A673 (cell line): ENCODE measurements at regions not wholly inside any gene's neighbourhood (a gene's known extent, or its start where the extent isn't known, plus 50 kb on each side); places are given as distances from the start of the nearest gene placed in this dataset.

Experiments used
- BruUV-seq: library from RNA; stranded (reverse); fragments of 400-500 nt; replicated peaks from 2 replicates; lab custom pipeline; 2021; lab: Mats Ljungman, UMichigan
- CTCF ChIA-PET: fragments of 300-600 bp; sonication (Branson Sonifier 250); formaldehyde crosslinking; loops from one replicate; lab custom pipeline; 2022; ENCODE audit warnings: antibody characterized with exemption; lab: Charles Lee
- POLR2A ChIA-PET: fragments of 300-600 bp; sonication (Branson Sonifier 250); formaldehyde crosslinking; loops from one replicate; lab custom pipeline; 2022; ENCODE audit warnings: antibody characterized with exemption; ENCODE audit not compliant: low non-redundant PET; lab: Charles Lee
- DNase-seq: peaks from one replicate; pipeline ENCODE4 v3.0.0-alpha.2; 2015; ENCODE audit warnings: low spot score
- H3K27ac ChIP-seq: fragments of 200-600 bp; sonication (generic); 2 replicates; pipeline ENCODE4 v1.5.1; 2016; ENCODE audit warnings: mixed run types, low read depth, mild to moderate bottlenecking, mixed read lengths, antibody characterized with exemption, low read length; ENCODE audit not compliant: poor library complexity, severe bottlenecking
- H3K27me3 ChIP-seq: fragments of 200-600 bp; sonication (generic); replicated peaks from 2 replicates; pipeline ENCODE4 v1.6.1; 2017; ENCODE audit warnings: mixed run types, low read depth, mild to moderate bottlenecking, mixed read lengths, antibody characterized with exemption, low read length; ENCODE audit not compliant: insufficient read depth, poor library complexity
- H3K36me3 ChIP-seq: fragments of 200-600 bp; sonication (generic); 2 replicates; pipeline ENCODE4 v1.6.1; 2016; ENCODE audit warnings: mixed run types, mild to moderate bottlenecking, mixed read lengths, antibody characterized with exemption, low read length; ENCODE audit not compliant: insufficient read depth, poor library complexity, severe bottlenecking
- H3K4me1 ChIP-seq: fragments of 200-600 bp; sonication (generic); 2 replicates; pipeline ENCODE4 v1.6.1; 2017; ENCODE audit warnings: mixed run types, mild to moderate bottlenecking, mixed read lengths, antibody characterized with exemption, low read length; ENCODE audit not compliant: insufficient read depth, poor library complexity, severe bottlenecking
- H3K4me3 ChIP-seq: fragments of 200-600 bp; sonication (generic); 2 replicates; pipeline ENCODE4 v1.5.1; 2016; ENCODE audit warnings: low read depth, mixed run types, mild to moderate bottlenecking, mixed read lengths, low read length; ENCODE audit not compliant: poor library complexity, severe bottlenecking
- H3K9me3 ChIP-seq: fragments of 200-600 bp; sonication (generic); 2 replicates; pipeline ENCODE4 v1.6.1; 2016; ENCODE audit warnings: mixed run types, low read depth, mild to moderate bottlenecking, mixed read lengths, antibody characterized with exemption, low read length; ENCODE audit not compliant: poor library complexity, severe bottlenecking
- CTCF ChIP-seq: fragments of 300-800, 200-600 bp; sonication (generic); conservative IDR thresholded peaks from 2 replicates; pipeline ENCODE4 v1.5.1; 2017; ENCODE audit warnings: low read depth, mild to moderate bottlenecking, antibody characterized with exemption, low read length, moderate library complexity, mixed read lengths
- EZH2 ChIP-seq: fragments of 200-600 bp; sonication (generic); IDR thresholded peaks from 2 replicates; pipeline ENCODE4 v1.6.1; 2017; ENCODE audit warnings: borderline replicate concordance, low read depth, mild to moderate bottlenecking, mixed read lengths, antibody characterized with exemption, low read length; ENCODE audit not compliant: poor library complexity, severe bottlenecking
- intact Hi-C: fragments of 100-400 bp; cut with micrococcal nuclease; formaldehyde crosslinking; loops from one replicate; pipeline ENCODE4 v1.10.0; 2022; ENCODE audit not compliant: unreplicated experiment

DNA sequence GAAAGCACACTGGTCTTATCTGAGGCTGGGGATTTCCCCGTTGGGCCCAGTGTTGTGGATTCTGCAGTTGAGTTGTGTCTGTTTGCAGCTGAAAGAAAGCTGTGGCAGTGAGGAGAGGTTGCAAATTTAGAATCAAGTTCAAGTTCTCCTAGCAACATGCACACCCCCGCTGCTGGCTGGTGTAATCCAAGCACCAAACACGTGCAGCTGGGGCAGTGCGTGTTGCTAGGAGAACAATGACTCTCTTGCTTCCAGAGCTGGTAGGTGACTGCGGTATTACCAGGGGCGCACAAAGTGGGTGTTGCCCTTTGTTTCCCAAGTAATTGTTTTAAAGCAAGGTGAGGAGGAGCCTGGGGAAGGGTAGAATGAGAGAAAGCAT is 91.5 kb downstream of the IER5 start:
- no peak overlapping the region for H3K27ac ChIP-seq
- no TSS peak for BruUV-seq
- H3K4me1 ChIP-seq, result peaks cover 7% of the 10 kb centered on the region
- ChIA-PET POLR2A (no interaction called here), CTCF (no interaction called here)
- H3K27me3 ChIP-seq, result no peaks in the 10 kb centered on the region
- no peaks in the 10 kb centered on the region for H3K36me3 ChIP-seq
- H3K4me3 ChIP-seq, result no peak overlapping the region
- intact Hi-C loops, result no loop called here
- DNase-seq, result no peak
- TF ChIP-seq CTCF (no peak), EZH2 (no peak)
- H3K9me3 ChIP-seq, result no peaks in the 10 kb centered on the region

- ChIA-PET POLR2A (interaction anchor here (0.6 kb wide), 1 partner anchor 294 kb away, joined by 3 read pairs; no protein-coding TSS in a partner anchor), CTCF (no interaction called here)
- no peaks in the 10 kb centered on the region for H3K9me3 ChIP-seq
- no peak for TF ChIP-seq CTCF
- TF ChIP-seq EZH2, result no peak
- H3K27me3 ChIP-seq, result no peaks in the 10 kb centered on the region
- H3K36me3 ChIP-seq, result no peaks in the 10 kb centered on the region
- BruUV-seq, result no TSS peak
- H3K4me1 ChIP-seq, result peaks cover 7% of the 10 kb centered on the region
- H3K27ac ChIP-seq, result no peak overlapping the region
- H3K4me3 ChIP-seq, result no peak overlapping the region
- intact Hi-C loops, result no loop called here
- DNase-seq, result no peak
Measured at GRCh38 chr1:181180407-181181031, 92.0 kb downstream of the IER5 start.

GRCh38 chr1:181181792-181182585 is 93.5 kb downstream of the IER5 start:
- TF ChIP-seq EZH2 (no peak), CTCF (no peak)
- H3K27me3 ChIP-seq, result no peaks in the 10 kb centered on the region
- no peaks in the 10 kb centered on the region for H3K36me3 ChIP-seq
- intact Hi-C loops, result no loop called here
- CTCF ChIA-PET, result no interaction called here
- no peaks in the 10 kb centered on the region for H3K9me3 ChIP-seq
- no TSS peak for BruUV-seq
- no peak for DNase-seq
- no peak overlapping the region for H3K4me3 ChIP-seq
- peaks cover 7% of the 10 kb centered on the region for H3K4me1 ChIP-seq
- H3K27ac ChIP-seq, result no peak overlapping the region
- POLR2A ChIA-PET, result no interaction called here
